Suprapubic skin (tissue), 4 donors: ENCODE measurements at regions not wholly inside any gene's neighbourhood (a gene's known extent, or its start where the extent isn't known, plus 50 kb on each side); places are given as distances from the start of the nearest gene placed in this dataset.
A peak's percentile ranks its signal among the peaks of the same experiment; 100 is the strongest.

Experiments
- DNase-seq, 2 donors: peaks; one replicate each; pipeline ENCODE4 v3.0.0-alpha.2; 2019; ENCODE audit warnings: low spot score in 2 of 2
- H3K27ac ChIP-seq: fragments of 200-600 bp; sonication (generic); one replicate; pipeline ENCODE4 v1.5.1; 2019
- H3K27me3 ChIP-seq: fragments of 200-600 bp; sonication (generic); one replicate; pipeline ENCODE4 v1.5.1; 2019
- H3K36me3 ChIP-seq: fragments of 200-600 bp; sonication (generic); one replicate; pipeline ENCODE4 v1.5.1; 2019
- H3K4me1 ChIP-seq: fragments of 200-600 bp; sonication (generic); one replicate; pipeline ENCODE4 v1.5.1; 2019
- H3K4me3 ChIP-seq: fragments of 200-600 bp; sonication (generic); one replicate; pipeline ENCODE4 v1.5.1; 2019; ENCODE audit warnings: mild to moderate bottlenecking
- H3K9me3 ChIP-seq: fragments of 200-600 bp; sonication (generic); one replicate; pipeline ENCODE4 v1.5.1; 2019
- EP300 ChIP-seq: sonication (generic); formaldehyde crosslinking; IDR thresholded peaks from one replicate; pipeline ENCODE4 v1.6.1; 2017; ENCODE audit warnings: antibody characterized with exemption
- POLR2A ChIP-seq, 2 donors: fragments of 450-650 bp; IDR thresholded peaks; one replicate each; pipeline ENCODE4 v1.6.1; 2017; ENCODE audit warnings: antibody characterized with exemption in 2 of 2, mild to moderate bottlenecking in 2 of 2, moderate library complexity in 2 of 2
- POLR2AphosphoS5 ChIP-seq, 3 donors: sonication (generic); formaldehyde crosslinking; IDR thresholded peaks; one replicate each; pipeline ENCODE4 v1.6.1; 2017; ENCODE audit warnings: antibody characterized with exemption in 3 of 3
- WGBS: methylation state at CpG from one replicate; pipeline ENCODE4 v1.1.5; 2018; 5-methylcytosine and 5-hydroxymethylcytosine counted together
- TF ChIP-seq, protein P1 (sequence below), 2 donors: fragments of 200-600 bp in 1 of 2; fragments of 450-650 bp in 1 of 2; sonication (generic) in 1 of 2; IDR thresholded peaks; one replicate each; pipeline ENCODE4 v1.5.1; 2016 to 2019; ENCODE audit warnings: antibody characterized with exemption in 2 of 2, mild to moderate bottlenecking in 1 of 2, moderate library complexity in 1 of 2

DNA sequence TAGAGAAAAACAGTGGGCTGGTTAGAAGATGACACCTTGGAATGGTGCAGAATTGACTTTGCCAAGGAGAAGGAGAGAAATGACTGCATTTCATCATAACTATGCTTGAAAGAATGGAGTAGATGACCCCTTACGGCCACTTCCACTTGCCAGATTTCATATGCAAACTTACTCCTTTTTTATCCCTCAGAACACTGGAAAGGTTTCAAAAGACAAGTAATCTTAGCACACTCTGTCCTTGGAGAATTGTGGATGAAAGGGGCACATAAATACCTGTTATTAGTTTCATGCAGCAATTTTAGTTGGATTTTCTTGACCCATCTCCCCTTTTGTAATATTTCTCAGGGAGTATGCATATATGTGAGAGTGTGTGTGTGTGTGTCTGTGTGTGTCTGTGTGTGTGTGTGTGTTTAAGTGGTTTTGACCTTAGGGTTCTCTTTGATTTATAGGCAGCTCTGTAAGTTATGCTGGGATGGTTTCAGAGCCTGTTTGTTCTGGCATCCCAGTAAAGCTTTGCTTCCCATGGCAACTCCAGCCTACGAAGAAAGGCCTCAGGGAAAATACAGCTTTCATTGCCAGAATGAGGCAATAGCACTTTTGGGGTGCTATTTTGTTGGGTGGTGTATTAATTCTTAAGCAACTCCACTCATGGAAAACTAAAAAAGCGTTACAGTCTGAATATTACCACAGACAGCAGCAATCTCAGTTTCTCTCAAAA, 122.2 kb upstream of the TP63 start:
- TF ChIP-seq, protein P1, sequence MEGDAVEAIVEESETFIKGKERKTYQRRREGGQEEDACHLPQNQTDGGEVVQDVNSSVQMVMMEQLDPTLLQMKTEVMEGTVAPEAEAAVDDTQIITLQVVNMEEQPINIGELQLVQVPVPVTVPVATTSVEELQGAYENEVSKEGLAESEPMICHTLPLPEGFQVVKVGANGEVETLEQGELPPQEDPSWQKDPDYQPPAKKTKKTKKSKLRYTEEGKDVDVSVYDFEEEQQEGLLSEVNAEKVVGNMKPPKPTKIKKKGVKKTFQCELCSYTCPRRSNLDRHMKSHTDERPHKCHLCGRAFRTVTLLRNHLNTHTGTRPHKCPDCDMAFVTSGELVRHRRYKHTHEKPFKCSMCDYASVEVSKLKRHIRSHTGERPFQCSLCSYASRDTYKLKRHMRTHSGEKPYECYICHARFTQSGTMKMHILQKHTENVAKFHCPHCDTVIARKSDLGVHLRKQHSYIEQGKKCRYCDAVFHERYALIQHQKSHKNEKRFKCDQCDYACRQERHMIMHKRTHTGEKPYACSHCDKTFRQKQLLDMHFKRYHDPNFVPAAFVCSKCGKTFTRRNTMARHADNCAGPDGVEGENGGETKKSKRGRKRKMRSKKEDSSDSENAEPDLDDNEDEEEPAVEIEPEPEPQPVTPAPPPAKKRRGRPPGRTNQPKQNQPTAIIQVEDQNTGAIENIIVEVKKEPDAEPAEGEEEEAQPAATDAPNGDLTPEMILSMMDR (IDR thresholded peaks at IDR 0.05): no peak
- TF ChIP-seq EP300 (no peak), POLR2AphosphoS5 (IDR thresholded peaks at IDR 0.05) (no peak), POLR2A (IDR thresholded peaks at IDR 0.05) (no peak)
- DNase-seq: no peak
- Histone ChIP-seq H3K9me3 (no peaks in the 10 kb centered on the region), H3K27me3 (no peaks in the 10 kb centered on the region), H3K36me3 (no peaks in the 10 kb centered on the region), H3K4me3 (no peak overlapping the region), H3K27ac (peak overlapping the region; percentile 61), H3K4me1 (peaks cover 26% of the 10 kb centered on the region)
- WGBS: 30% methylated on average over 3 of the region's 3 CpGs

DNA sequence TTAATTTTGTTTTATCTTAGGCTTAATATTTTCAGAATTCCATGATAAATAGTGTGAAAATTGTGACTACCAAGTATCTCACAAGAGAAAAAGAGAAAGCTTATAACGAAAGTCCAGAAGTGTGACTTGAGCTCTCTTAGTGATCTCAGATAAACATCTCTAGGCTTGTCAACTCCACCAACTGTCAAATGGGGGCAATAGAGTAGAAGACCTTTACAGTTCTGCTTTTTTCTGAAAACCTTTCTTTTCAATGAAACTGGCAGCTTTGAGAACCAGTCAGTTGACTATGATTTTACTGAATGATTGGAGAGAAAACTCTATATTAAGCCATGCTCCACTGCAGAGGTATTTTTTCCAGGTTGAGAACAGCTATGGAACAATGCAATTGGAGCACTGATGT, 119.2 kb upstream of the TP63 start:
- Histone ChIP-seq H3K9me3 (no peaks in the 10 kb centered on the region), H3K27ac (peak overlapping the region; percentile 46), H3K4me3 (no peak overlapping the region), H3K4me1 (peaks cover 29% of the 10 kb centered on the region), H3K27me3 (no peaks in the 10 kb centered on the region), H3K36me3 (no peaks in the 10 kb centered on the region)
- TF ChIP-seq POLR2AphosphoS5 (IDR thresholded peaks at IDR 0.05) (no peak), POLR2A (IDR thresholded peaks at IDR 0.05) (no peak)
- no peak for DNase-seq
- 84% methylated on average over 1 of the region's 1 CpG for WGBS

DNA sequence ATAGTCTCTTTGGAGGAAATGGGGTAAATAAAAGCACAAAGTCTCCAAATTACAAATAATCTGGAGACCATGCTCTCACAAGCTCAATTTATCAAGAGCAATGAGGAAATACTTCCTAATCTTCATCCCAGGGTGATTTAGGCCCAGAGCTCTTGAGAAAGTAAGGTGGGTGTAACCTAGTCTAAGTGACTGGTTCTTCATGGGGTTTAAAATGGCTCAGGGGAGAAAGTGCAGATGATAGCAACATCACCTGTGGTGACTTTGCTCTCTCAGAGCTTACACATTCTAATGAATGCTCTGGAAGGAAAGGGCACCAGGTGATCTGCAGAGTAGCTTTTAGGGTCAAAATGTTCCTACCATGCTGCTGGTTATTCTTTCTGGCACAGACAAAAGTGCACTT, 118.4 kb upstream of the TP63 start:
- Histone ChIP-seq H3K4me3 (no peak overlapping the region), H3K9me3 (no peaks in the 10 kb centered on the region), H3K27me3 (no peaks in the 10 kb centered on the region), H3K4me1 (peaks cover 29% of the 10 kb centered on the region), H3K27ac (peak overlapping the region; percentile 46), H3K36me3 (no peaks in the 10 kb centered on the region)
- TF ChIP-seq, protein P1 (IDR thresholded peaks at IDR 0.05): no peak
- TF ChIP-seq POLR2A (IDR thresholded peaks at IDR 0.05) (no peak), POLR2AphosphoS5 (IDR thresholded peaks at IDR 0.05) (no peak), EP300 (no peak)
- no peak for DNase-seq

DNA sequence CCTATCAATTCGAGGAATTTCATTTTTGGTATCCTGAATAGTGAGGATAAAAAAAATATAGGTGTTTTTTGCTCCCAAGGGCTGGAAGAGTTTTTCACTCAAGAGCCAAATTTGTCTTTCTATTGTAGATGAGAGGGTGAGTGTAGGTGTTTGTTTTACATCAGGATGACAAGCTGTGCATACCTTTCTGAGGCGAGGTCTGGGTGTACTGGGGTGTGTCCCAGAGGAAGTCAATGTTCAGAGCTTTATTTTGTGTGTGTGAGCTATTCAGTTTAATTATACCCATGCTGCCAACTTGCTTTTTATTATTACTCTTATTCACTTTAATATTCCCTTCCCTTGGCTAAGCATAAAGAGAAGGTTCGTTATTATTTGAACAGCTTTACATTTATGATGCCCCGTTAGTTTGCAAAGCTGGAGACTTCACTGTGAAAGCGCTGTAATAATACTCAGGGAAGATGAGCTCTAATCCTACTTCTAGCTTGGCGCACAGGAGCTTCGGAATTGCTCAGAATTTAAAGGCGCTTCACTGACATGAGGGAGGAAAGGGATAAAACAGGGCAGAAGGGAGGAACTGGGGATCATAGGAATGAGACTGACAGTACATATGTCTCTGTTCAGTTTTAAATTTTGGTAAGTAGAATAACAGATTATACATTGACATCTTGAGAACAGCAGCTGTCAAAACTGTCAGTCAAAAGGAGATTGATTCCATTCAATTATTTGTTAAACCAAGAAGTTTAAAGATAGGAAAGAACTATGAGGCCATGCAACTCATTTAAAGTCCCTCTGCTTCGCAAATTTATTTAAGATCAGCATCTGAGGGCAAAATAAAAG, 117.7 kb upstream of the TP63 start:
- peak overlapping the region; percentile 68 for H3K27ac ChIP-seq
- WGBS: 58% methylated on average over 9 of the region's 9 CpGs
- H3K9me3 ChIP-seq: peaks cover 5% of the 10 kb centered on the region
- H3K4me1 ChIP-seq: peaks cover 25% of the 10 kb centered on the region
- DNase-seq: no peak
- no peak for TF ChIP-seq POLR2AphosphoS5 (IDR thresholded peaks at IDR 0.05)
- TF ChIP-seq EP300: no peak
- TF ChIP-seq, protein P1 (IDR thresholded peaks at IDR 0.05): no peak
- TF ChIP-seq POLR2A (IDR thresholded peaks at IDR 0.05): no peak
- H3K27me3 ChIP-seq: no peaks in the 10 kb centered on the region
- no peaks in the 10 kb centered on the region for H3K36me3 ChIP-seq
- no peak overlapping the region for H3K4me3 ChIP-seq

DNA sequence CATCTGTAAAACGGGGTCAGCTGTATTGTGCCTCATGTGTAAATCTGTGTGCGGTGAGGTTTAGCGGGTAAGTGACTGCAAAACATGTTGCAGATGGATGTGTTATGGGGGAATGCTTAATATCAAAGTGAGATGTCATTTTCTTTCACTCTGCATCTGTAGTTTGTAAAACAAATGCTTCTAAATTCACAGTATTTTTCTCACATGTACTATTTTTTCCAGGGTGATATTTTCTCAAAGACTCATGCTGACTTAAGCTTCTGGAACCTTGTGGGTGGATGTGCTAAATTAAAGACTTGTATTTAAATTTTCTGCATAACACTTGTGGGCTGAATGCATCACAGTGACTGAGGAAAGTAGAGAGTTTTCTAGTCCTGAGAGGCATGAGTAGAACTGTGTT, 115.2 kb upstream of the TP63 start:
- Histone ChIP-seq H3K27me3 (no peaks in the 10 kb centered on the region), H3K4me3 (no peak overlapping the region), H3K27ac (no peak overlapping the region), H3K9me3 (peaks cover 13% of the 10 kb centered on the region), H3K36me3 (no peaks in the 10 kb centered on the region), H3K4me1 (peaks cover 8% of the 10 kb centered on the region)
- 65% methylated on average over 3 of the region's 3 CpGs for WGBS
- DNase-seq: no peak
- TF ChIP-seq POLR2A (IDR thresholded peaks at IDR 0.05) (no peak), POLR2AphosphoS5 (IDR thresholded peaks at IDR 0.05) (no peak), EP300 (no peak)
- TF ChIP-seq, protein P1 (IDR thresholded peaks at IDR 0.05): no peak
